ENCODE measurements at regions not wholly inside any gene's neighbourhood (a gene's known extent, or its start where the extent isn't known, plus 50 kb on each side); places are given as distances from the start of the nearest gene placed in this dataset.

- TF ChIP-seq, protein P1, sequence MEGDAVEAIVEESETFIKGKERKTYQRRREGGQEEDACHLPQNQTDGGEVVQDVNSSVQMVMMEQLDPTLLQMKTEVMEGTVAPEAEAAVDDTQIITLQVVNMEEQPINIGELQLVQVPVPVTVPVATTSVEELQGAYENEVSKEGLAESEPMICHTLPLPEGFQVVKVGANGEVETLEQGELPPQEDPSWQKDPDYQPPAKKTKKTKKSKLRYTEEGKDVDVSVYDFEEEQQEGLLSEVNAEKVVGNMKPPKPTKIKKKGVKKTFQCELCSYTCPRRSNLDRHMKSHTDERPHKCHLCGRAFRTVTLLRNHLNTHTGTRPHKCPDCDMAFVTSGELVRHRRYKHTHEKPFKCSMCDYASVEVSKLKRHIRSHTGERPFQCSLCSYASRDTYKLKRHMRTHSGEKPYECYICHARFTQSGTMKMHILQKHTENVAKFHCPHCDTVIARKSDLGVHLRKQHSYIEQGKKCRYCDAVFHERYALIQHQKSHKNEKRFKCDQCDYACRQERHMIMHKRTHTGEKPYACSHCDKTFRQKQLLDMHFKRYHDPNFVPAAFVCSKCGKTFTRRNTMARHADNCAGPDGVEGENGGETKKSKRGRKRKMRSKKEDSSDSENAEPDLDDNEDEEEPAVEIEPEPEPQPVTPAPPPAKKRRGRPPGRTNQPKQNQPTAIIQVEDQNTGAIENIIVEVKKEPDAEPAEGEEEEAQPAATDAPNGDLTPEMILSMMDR (IDR thresholded peaks at IDR 0.05) = no peak
- TF ChIP-seq POLR2A (IDR thresholded peaks at IDR 0.05) = no peak
Measured at GRCh38 chr12:100724071-100724470, 70.5 kb upstream of the ANO4 start.

Measured in prostate gland (tissue), 2 donors.